ENCODE measurements at regions not wholly inside any gene's neighbourhood (a gene's known extent, or its start where the extent isn't known, plus 50 kb on each side); places are given as distances from the start of the nearest gene placed in this dataset.
"Not testable (repeated sequence)": the region's sequence is repeated elsewhere in the genome, so short reads cannot be mapped to it uniquely, and the experiment has no call there.

- 61 to 72% (median 64%) methylated on average over 2 of the region's 2 CpGs for WGBS, 4 donors
- Histone ChIP-seq H3K27me3 (no peaks in the 10 kb centered on the region), H3K9me3 (no peaks in the 10 kb centered on the region), H3K4me1 (no peaks in the 10 kb centered on the region), H3K4me3 (no peak overlapping the region), H3K36me3 (no peaks in the 10 kb centered on the region), H3K27ac (no peak overlapping the region)
- ATAC-seq (no peak), DNase-seq (no peak)
- TF ChIP-seq CTCF (IDR thresholded peaks at IDR 0.05) (no peak), POLR2A (IDR thresholded peaks at IDR 0.05) (no peak)
- intact Hi-C loops (cut with DNase I): no loop called here
These were observed 1657.7 kb upstream of the C9orf72 start for GRCh38 chr9:29230931-29231330.

- 73 to 89% (median 79%) methylated on average over 2 of the region's 2 CpGs for WGBS, 4 donors
- DNase-seq: no peak
- ATAC-seq: no peak
These were observed 1659.9 kb upstream of the C9orf72 start for GRCh38 chr9:29233193-29233592.

GRCh38 chr9:29241320-29241719 lies 1668.0 kb upstream of the C9orf72 start:
- no peaks in the 10 kb centered on the region for H3K9me3 ChIP-seq
- H3K4me3 ChIP-seq: no peak overlapping the region
- H3K4me1 ChIP-seq: no peaks in the 10 kb centered on the region
- no peak overlapping the region for H3K27ac ChIP-seq
- DNase-seq (no peak), ATAC-seq (no peak)
- no peaks in the 10 kb centered on the region for H3K36me3 ChIP-seq
- no peaks in the 10 kb centered on the region for H3K27me3 ChIP-seq
- intact Hi-C loops (cut with DNase I): loop anchor here in 1 of 10 donors (10.0 kb wide), 1 partner anchor 63 kb away; no protein-coding TSS in a partner anchor
- WGBS, 4 donors: 77 to 90% (median 84%) methylated on average over 1 of the region's 1 CpG
- TF ChIP-seq CTCF (IDR thresholded peaks at IDR 0.05): no peak
- no peak for TF ChIP-seq POLR2A (IDR thresholded peaks at IDR 0.05)

More at GRCh38 chr9:29233193-29233592, 1659.9 kb upstream of the C9orf72 start:
- H3K27me3 ChIP-seq: no peaks in the 10 kb centered on the region
- no peak overlapping the region for H3K27ac ChIP-seq
- no peak for TF ChIP-seq POLR2A (IDR thresholded peaks at IDR 0.05)
- no peak for TF ChIP-seq CTCF (IDR thresholded peaks at IDR 0.05)
- intact Hi-C loops (cut with DNase I): no loop called here
- no peaks in the 10 kb centered on the region for H3K9me3 ChIP-seq
- H3K4me3 ChIP-seq: no peak overlapping the region
- no peaks in the 10 kb centered on the region for H3K4me1 ChIP-seq
- no peaks in the 10 kb centered on the region for H3K36me3 ChIP-seq

GRCh38 chr9:29245351-29245750 lies 1672.1 kb upstream of the C9orf72 start:
- H3K4me1 ChIP-seq: no peaks in the 10 kb centered on the region
- DNase-seq: no peak
- H3K27me3 ChIP-seq: no peaks in the 10 kb centered on the region
- no peaks in the 10 kb centered on the region for H3K36me3 ChIP-seq
- no peak for TF ChIP-seq CTCF (IDR thresholded peaks at IDR 0.05)
- no peak overlapping the region for H3K27ac ChIP-seq
- no peak for ATAC-seq
- intact Hi-C loops (cut with DNase I): loop anchor here in 1 of 10 donors (10.0 kb wide), 1 partner anchor 59 kb away; no protein-coding TSS in a partner anchor
- WGBS, 4 donors: 43 to 81% (median 59%) methylated on average over 4 of the region's 4 CpGs
- H3K4me3 ChIP-seq: no peak overlapping the region
- H3K9me3 ChIP-seq: no peaks in the 10 kb centered on the region

- intact Hi-C loops (cut with DNase I): loop anchor here in 1 of 10 donors (10.0 kb wide), 1 partner anchor 54 kb away; no protein-coding TSS in a partner anchor
- H3K4me3 ChIP-seq, H3K4me1 ChIP-seq, DNase-seq, H3K9me3 ChIP-seq, H3K27me3 ChIP-seq, ATAC-seq, H3K36me3 ChIP-seq, H3K27ac ChIP-seq: not testable (repeated sequence)
- WGBS, 4 donors: 80 to 90% (median 85%) methylated on average over 7 to 8 of the region's 8 CpGs
These were observed 1697.1 kb upstream of the C9orf72 start for GRCh38 chr9:29270400-29270799.
